Kidney (tissue), 13 donors: ENCODE measurements at regions not wholly inside any gene's neighbourhood (a gene's known extent, or its start where the extent isn't known, plus 50 kb on each side); places are given as distances from the start of the nearest gene placed in this dataset.

Experiments used
- DNase-seq, 5 donors: peaks; one replicate each; pipeline ENCODE4 v3.0.0-alpha.2; 2013 to 2020
- FAIRE-seq: peaks from 2 replicates; lab custom pipeline; 2012; peaks lifted over from hg19 to GRCh38; lab: Jason Lieb, UNC
- H3K27ac ChIP-seq, 2 donors: one replicate each; pipeline ENCODE4 v1.7.0; 2013; ENCODE audit warnings: low read depth in 2 of 2, low read length in 2 of 2, inconsistent platforms in 1 of 2
- H3K27me3 ChIP-seq: one replicate; pipeline ENCODE4 v1.7.1; 2013; ENCODE audit warnings: low read length, inconsistent platforms; ENCODE audit not compliant: control insufficient read depth, insufficient read depth
- H3K36me3 ChIP-seq, 3 donors: one replicate each; pipeline versions ENCODE4 v1.7.0 to v1.7.1; 2013; ENCODE audit warnings: low read length in 3 of 3, control low read depth in 1 of 3, inconsistent platforms in 1 of 3; ENCODE audit not compliant: insufficient read depth in 3 of 3, control insufficient read depth in 2 of 3
- H3K4me1 ChIP-seq, 3 donors: one replicate each; pipeline versions ENCODE4 v1.7.0 to v1.7.1; 2013; ENCODE audit warnings: low read length in 3 of 3, inconsistent platforms in 1 of 3, low read depth in 1 of 3; ENCODE audit not compliant: control insufficient read depth in 2 of 3, insufficient read depth in 2 of 3
- H3K4me3 ChIP-seq, 3 donors: one replicate each; pipeline versions ENCODE4 v1.7.0 to v1.8.1; 2013; ENCODE audit warnings: low read length in 3 of 3, control low read depth in 1 of 3, inconsistent platforms in 1 of 3
- H3K9ac ChIP-seq, 3 donors: one replicate each; pipeline versions ENCODE4 v1.7.0 to v1.7.1; 2013; ENCODE audit warnings: low read length in 3 of 3, control low read depth in 1 of 3, inconsistent platforms in 1 of 3
- H3K9me3 ChIP-seq, 3 donors: one replicate each; pipeline versions ENCODE4 v1.7.0 to v1.7.1; 2013; ENCODE audit warnings: low read length in 3 of 3, control low read depth in 1 of 3, inconsistent platforms in 1 of 3; ENCODE audit not compliant: control insufficient read depth in 2 of 3, insufficient read depth in 1 of 3
- intact Hi-C: fragments of 100-400 bp; cut with DNase I; formaldehyde crosslinking; loops from one replicate; pipeline ENCODE4 v1.11.1; 2022
- TF ChIP-seq, protein P1 (sequence below): IDR thresholded peaks from 3 replicates; pipeline ENCODE4 v1.5.1; 2012; ENCODE audit warnings: mild to moderate bottlenecking, moderate library complexity, borderline replicate concordance; ENCODE audit not compliant: insufficient read depth; ENCODE audit errors: extremely low read depth
- donor health status: control.
- donor health status: control.
- donor health status: control.
- donor health status: control.
- donor health status: control.
- donor health status: DM: yes; HTN: yes; CAD: no.
- donor health status: Normal renal cell carcinoma (clear cell type).

DNA sequence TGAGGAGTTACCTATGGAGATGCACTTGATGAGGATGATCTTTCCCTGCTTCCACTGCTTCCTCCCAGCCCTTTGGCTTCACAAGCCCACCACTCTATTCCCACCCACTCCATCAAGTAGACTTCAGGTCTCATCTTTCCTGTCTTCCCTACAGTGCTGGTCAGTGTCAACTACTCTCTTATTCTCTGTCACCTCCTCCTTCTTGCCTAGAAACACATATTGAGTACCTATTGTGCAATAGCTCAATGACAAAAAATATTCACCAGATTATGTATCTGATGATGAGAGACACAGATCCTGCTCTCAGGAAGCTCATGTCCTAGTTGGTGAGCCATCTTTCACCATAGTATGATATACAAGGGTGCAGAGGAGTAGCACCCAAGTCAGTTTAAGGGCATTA lies 82.2 kb upstream of the NFASC start:
- no peaks in the 10 kb centered on the region for H3K9me3 ChIP-seq
- TF ChIP-seq, protein P1, sequence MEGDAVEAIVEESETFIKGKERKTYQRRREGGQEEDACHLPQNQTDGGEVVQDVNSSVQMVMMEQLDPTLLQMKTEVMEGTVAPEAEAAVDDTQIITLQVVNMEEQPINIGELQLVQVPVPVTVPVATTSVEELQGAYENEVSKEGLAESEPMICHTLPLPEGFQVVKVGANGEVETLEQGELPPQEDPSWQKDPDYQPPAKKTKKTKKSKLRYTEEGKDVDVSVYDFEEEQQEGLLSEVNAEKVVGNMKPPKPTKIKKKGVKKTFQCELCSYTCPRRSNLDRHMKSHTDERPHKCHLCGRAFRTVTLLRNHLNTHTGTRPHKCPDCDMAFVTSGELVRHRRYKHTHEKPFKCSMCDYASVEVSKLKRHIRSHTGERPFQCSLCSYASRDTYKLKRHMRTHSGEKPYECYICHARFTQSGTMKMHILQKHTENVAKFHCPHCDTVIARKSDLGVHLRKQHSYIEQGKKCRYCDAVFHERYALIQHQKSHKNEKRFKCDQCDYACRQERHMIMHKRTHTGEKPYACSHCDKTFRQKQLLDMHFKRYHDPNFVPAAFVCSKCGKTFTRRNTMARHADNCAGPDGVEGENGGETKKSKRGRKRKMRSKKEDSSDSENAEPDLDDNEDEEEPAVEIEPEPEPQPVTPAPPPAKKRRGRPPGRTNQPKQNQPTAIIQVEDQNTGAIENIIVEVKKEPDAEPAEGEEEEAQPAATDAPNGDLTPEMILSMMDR: no peak
- FAIRE-seq (no peak), DNase-seq (no peak)
- no peaks in the 10 kb centered on the region for H3K4me1 ChIP-seq
- no peak overlapping the region for H3K4me3 ChIP-seq
- H3K9ac ChIP-seq: no peak overlapping the region
- no peak overlapping the region for H3K27ac ChIP-seq
- no peaks in the 10 kb centered on the region for H3K27me3 ChIP-seq
- intact Hi-C loops: no loop called here
- H3K36me3 ChIP-seq: no peaks in the 10 kb centered on the region

DNA sequence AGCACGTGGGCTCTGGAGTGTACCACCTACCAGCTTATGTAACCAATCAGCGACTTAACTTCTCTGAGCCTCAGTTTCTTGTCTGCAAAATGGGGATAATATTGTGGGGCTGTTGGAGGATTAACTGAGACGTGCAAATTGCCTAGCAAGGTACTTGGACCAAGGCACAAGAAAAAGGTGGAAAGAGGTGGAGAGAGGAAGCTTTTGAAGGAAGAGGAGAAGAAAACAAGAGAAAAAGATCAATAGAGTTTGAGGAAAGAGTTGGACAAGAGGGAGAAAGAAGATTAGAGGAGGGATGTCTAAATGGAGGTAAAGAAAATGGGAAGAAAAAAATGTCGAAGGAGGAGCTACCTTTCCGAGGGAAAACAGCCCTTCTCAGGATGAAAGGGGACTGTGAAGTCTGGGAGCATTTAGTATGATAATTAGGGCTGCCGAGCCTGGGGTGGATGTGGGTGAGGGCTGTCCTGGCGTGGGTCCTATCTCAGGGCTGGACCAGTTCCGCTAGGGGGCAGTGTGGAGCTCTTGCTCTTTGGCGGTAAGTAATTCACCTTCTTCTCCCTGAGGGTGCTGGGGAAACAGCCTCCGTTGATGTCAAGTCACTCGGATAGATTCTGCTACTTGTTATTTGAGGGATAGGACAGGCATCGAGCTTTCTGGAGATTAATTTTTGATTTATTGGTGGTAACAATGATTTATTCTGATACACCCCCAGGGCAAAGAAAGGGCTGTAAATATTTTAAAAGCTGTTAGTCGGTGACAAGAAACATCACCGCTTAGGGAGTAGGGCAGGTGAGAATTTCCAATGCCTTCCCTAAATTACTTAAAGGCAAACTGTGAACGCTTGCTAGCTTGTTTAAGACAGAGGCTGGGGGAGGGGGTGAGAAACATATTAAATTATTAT lies 79.0 kb upstream of the NFASC start:
- Histone ChIP-seq H3K9ac (no peak overlapping the region), H3K27me3 (no peaks in the 10 kb centered on the region), H3K4me3 (no peak overlapping the region), H3K4me1 (no peaks in the 10 kb centered on the region), H3K36me3 (no peaks in the 10 kb centered on the region), H3K9me3 (no peaks in the 10 kb centered on the region), H3K27ac (no peak overlapping the region)
- DNase-seq (peak; percentile 72 to 81 (median 79)), FAIRE-seq (no peak)
- TF ChIP-seq, protein P1: peak; percentile 72
- intact Hi-C loops: no loop called here

DNA sequence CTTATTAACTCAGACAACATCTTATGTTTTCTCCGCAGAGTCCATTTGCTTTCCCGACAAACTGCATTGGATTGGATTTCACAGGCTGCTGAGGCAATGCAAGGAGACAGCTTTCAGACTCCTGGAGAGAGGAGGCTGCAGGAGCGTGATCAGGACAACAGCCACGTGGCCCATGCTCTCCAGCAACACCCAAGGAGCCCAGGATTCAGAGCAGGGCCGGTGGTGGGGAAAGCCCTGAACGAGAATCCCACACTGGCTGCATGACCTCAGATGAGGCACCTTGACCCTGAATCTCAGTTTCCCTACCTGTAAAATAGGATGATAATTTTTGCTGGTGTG lies 78.3 kb upstream of the NFASC start:
- H3K36me3 ChIP-seq: no peaks in the 10 kb centered on the region

More for the DNA sequence above, 78.3 kb upstream of the NFASC start:
- Histone ChIP-seq H3K4me3 (no peak overlapping the region), H3K9me3 (no peaks in the 10 kb centered on the region), H3K27me3 (no peaks in the 10 kb centered on the region), H3K27ac (no peak overlapping the region), H3K4me1 (no peaks in the 10 kb centered on the region), H3K9ac (no peak overlapping the region)
- DNase-seq (no peak), FAIRE-seq (no peak)
- intact Hi-C loops: no loop called here
- TF ChIP-seq, protein P1: no peak
